ENCODE measurements at regions not wholly inside any gene's neighbourhood (a gene's known extent, or its start where the extent isn't known, plus 50 kb on each side); places are given as distances from the start of the nearest gene placed in this dataset.

DNA sequence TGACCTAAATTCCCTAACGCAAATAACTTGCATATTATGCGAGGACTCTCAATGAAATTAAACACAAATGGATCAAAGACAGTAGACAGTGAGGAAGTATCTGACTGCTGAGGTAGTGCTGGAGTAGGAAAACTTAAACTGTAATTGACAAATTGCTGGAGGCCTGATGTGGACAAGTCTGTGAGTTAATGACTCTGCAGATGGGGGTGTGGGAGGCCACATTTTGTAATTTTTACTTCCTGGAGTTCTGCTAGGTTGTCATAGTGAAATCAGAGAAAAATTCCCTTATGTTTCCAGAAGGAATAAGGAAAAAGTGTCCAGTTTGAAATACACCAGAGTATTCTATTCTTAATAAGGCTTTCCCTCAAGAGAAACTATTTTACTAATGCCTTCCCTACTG, 333.0 kb upstream of the CNTNAP5 start:
- no peaks in the 10 kb centered on the region for H3K9me3 ChIP-seq (ENCODE audit: control insufficient read depth, low read length)
- H3K4me1 ChIP-seq: no peaks in the 10 kb centered on the region
- H3K79me2 ChIP-seq: no peaks in the 10 kb centered on the region
- H3K36me3 ChIP-seq (ENCODE audit: control insufficient read depth, insufficient read depth, low read length): no peaks in the 10 kb centered on the region
- no peak overlapping the region for H3K4me2 ChIP-seq (ENCODE audit: low read length)
- H2AFZ ChIP-seq: no peak overlapping the region
- no peak overlapping the region for H3K9ac ChIP-seq
- TF ChIP-seq, protein P1, sequence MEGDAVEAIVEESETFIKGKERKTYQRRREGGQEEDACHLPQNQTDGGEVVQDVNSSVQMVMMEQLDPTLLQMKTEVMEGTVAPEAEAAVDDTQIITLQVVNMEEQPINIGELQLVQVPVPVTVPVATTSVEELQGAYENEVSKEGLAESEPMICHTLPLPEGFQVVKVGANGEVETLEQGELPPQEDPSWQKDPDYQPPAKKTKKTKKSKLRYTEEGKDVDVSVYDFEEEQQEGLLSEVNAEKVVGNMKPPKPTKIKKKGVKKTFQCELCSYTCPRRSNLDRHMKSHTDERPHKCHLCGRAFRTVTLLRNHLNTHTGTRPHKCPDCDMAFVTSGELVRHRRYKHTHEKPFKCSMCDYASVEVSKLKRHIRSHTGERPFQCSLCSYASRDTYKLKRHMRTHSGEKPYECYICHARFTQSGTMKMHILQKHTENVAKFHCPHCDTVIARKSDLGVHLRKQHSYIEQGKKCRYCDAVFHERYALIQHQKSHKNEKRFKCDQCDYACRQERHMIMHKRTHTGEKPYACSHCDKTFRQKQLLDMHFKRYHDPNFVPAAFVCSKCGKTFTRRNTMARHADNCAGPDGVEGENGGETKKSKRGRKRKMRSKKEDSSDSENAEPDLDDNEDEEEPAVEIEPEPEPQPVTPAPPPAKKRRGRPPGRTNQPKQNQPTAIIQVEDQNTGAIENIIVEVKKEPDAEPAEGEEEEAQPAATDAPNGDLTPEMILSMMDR (IDR thresholded peaks at IDR 0.05): no peak
- no peak overlapping the region for H3K27ac ChIP-seq
- no peak overlapping the region for H3K4me3 ChIP-seq (ENCODE audit: low read depth, low read length)
- no peaks in the 10 kb centered on the region for H3K27me3 ChIP-seq (ENCODE audit: control insufficient read depth, insufficient read depth, low read length)

DNA sequence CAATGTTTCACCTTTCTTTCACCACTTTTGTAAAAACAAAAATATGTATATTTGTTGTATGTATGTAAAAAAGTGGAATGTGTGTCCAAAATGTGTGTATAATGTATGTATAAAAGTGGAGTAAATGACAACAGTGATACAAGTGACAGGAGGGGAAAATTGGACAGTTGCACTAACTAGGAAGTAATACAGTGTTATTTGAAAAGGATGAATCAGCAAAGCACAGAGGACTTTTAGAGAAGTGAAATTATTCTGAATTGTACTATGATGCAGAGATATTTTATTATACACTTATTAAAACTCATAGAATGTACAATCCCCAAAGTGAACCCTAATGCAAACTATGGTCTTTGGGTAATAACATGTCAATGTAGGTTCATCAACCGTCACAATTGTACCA, 331.3 kb upstream of the CNTNAP5 start:
- H3K4me2 ChIP-seq (ENCODE audit: low read length): no peak overlapping the region
- no peak overlapping the region for H3K9ac ChIP-seq
- no peak overlapping the region for H2AFZ ChIP-seq
- H3K4me1 ChIP-seq: no peaks in the 10 kb centered on the region
- no peaks in the 10 kb centered on the region for H3K36me3 ChIP-seq (ENCODE audit: control insufficient read depth, insufficient read depth, low read length)
- H3K4me3 ChIP-seq (ENCODE audit: low read depth, low read length): no peak overlapping the region
- TF ChIP-seq, protein P1 (IDR thresholded peaks at IDR 0.05): no peak
- H3K9me3 ChIP-seq (ENCODE audit: control insufficient read depth, low read length): no peaks in the 10 kb centered on the region
- H3K79me2 ChIP-seq: no peaks in the 10 kb centered on the region
- no peaks in the 10 kb centered on the region for H3K27me3 ChIP-seq (ENCODE audit: control insufficient read depth, insufficient read depth, low read length)
- no peak overlapping the region for H3K27ac ChIP-seq

DNA sequence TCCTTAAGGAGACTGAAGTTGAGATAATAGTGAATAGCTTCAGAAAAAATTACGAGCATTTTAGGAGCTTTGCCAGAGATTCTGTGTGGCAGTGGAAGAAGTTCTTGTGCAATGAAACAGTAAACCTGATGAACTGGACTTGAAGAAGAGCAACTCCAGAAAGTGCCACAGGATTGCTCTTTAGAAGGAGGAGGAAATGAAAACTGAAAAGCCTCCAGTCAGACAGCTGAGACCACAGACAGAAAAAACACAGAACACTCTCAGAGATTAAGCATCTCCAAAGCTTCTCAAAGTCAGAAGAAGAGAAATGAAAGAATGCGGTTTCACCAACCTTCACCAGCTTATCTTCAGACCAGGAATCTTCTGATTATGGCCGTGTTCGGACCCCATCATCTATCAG, 329.7 kb upstream of the CNTNAP5 start:
- no peak overlapping the region for H2AFZ ChIP-seq
- no peaks in the 10 kb centered on the region for H3K36me3 ChIP-seq (ENCODE audit: control insufficient read depth, insufficient read depth, low read length)
- no peaks in the 10 kb centered on the region for H3K4me1 ChIP-seq
- TF ChIP-seq, protein P1 (IDR thresholded peaks at IDR 0.05): no peak
- no peak overlapping the region for H3K9ac ChIP-seq
- no peaks in the 10 kb centered on the region for H3K79me2 ChIP-seq
- no peak overlapping the region for H3K4me3 ChIP-seq (ENCODE audit: low read depth, low read length)
- no peak overlapping the region for H3K27ac ChIP-seq
- H3K4me2 ChIP-seq (ENCODE audit: low read length): no peak overlapping the region
- no peaks in the 10 kb centered on the region for H3K9me3 ChIP-seq (ENCODE audit: control insufficient read depth, low read length)
- no peaks in the 10 kb centered on the region for H3K27me3 ChIP-seq (ENCODE audit: control insufficient read depth, insufficient read depth, low read length)

DNA sequence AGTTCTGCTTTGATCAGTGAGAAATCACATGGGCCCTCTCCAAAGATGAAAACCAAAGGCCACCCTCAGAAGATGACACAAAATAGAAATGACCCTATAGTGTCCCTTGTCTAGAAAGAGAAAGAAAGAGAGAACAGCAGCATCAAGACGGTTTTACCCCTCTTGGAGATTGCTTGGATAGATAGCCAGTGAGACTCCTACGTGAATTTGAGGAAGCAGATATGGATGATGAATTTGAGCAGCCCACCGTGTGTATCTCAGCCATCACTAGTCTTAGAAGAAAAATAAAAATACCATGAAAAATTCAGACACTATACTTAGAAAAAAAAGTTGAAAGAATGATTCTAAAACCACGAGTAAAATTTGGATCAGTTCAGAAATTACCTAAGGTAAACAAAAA, 329.1 kb upstream of the CNTNAP5 start:
- Histone ChIP-seq H3K4me2 (ENCODE audit: low read length) (no peak overlapping the region), H3K79me2 (no peaks in the 10 kb centered on the region), H3K4me3 (ENCODE audit: low read depth, low read length) (no peak overlapping the region), H3K36me3 (ENCODE audit: control insufficient read depth, insufficient read depth, low read length) (no peaks in the 10 kb centered on the region), H2AFZ (no peak overlapping the region), H3K27me3 (ENCODE audit: control insufficient read depth, insufficient read depth, low read length) (no peaks in the 10 kb centered on the region), H3K4me1 (no peaks in the 10 kb centered on the region), H3K9ac (no peak overlapping the region), H3K9me3 (ENCODE audit: control insufficient read depth, low read length) (no peaks in the 10 kb centered on the region), H3K27ac (no peak overlapping the region)
- TF ChIP-seq, protein P1 (IDR thresholded peaks at IDR 0.05): no peak

DNA sequence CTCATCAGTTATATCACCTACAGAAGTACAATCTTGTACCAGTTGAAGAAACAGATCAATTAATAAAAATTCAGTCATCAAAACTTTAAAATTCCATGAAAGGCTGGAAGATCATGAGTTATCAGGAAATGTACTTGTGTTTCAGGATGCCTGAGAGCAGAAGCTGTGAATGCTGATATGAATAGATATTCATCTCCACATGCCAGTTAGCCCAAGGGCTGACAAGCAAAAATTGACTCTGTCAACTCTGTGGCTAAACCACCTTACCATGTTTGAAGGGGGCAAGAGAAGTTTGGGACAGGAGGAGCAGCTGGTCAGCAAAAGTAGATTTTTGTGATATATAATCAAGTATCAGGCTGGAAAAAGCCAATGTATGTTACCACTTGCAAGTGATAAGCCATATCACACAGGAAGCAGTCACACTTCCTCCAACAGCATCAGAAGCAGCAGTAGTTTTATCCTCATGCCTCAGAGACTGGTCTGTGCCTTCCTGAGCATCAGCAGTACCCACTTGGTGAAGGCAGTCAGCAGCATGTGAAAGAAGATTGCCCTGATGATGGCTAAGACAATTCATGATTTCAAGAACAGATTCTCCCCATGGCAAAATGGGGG, 328.2 kb upstream of the CNTNAP5 start:
- Histone ChIP-seq H3K9ac (no peak overlapping the region), H3K4me2 (ENCODE audit: low read length) (no peak overlapping the region), H3K36me3 (ENCODE audit: control insufficient read depth, insufficient read depth, low read length) (no peaks in the 10 kb centered on the region), H3K79me2 (no peaks in the 10 kb centered on the region), H3K27ac (no peak overlapping the region), H3K9me3 (ENCODE audit: control insufficient read depth, low read length) (no peaks in the 10 kb centered on the region), H2AFZ (no peak overlapping the region), H3K4me1 (no peaks in the 10 kb centered on the region), H3K4me3 (ENCODE audit: low read depth, low read length) (no peak overlapping the region), H3K27me3 (ENCODE audit: control insufficient read depth, insufficient read depth, low read length) (no peaks in the 10 kb centered on the region)
- TF ChIP-seq, protein P1 (IDR thresholded peaks at IDR 0.05): no peak

Measured in parathyroid adenoma (tissue), 2 donors.